CD4-positive, CD25-positive, alpha-beta regulatory T cell (primary cell): ENCODE measurements at regions not wholly inside any gene's neighbourhood (a gene's known extent, or its start where the extent isn't known, plus 50 kb on each side); places are given as distances from the start of the nearest gene placed in this dataset.
"Not testable (repeated sequence)": the region's sequence is repeated elsewhere in the genome, so short reads cannot be mapped to it uniquely, and the experiment has no call there.

Experiments
- ATAC-seq, 2 donors: fragments of 150-1000 bp; cut with Tn5 transposase; one replicate each; pipeline ENCODE4 v1.10.0; 2021; ENCODE audit warnings: low read depth in 2 of 2, moderate number of reproducible peaks in 2 of 2, moderate library complexity in 1 of 2
- DNase-seq, 3 donors: peaks; one replicate each; pipeline versions ENCODE4 v3.0.0 to v3.0.0-alpha.2; 2012 to 2022; ENCODE audit warnings: mixed read lengths in 1 of 3
- H3K27ac ChIP-seq: one replicate; pipeline ENCODE4 v1.7.0; 2013; ENCODE audit warnings: mild to moderate bottlenecking, low read length; ENCODE audit not compliant: insufficient read depth, poor library complexity, severe bottlenecking
- H3K27me3 ChIP-seq: one replicate; pipeline ENCODE4 v1.7.0; 2013; ENCODE audit warnings: low read length; ENCODE audit not compliant: control insufficient read depth, insufficient read depth
- H3K36me3 ChIP-seq: one replicate; pipeline ENCODE4 v1.7.0; 2013; ENCODE audit warnings: mild to moderate bottlenecking, low read length, moderate library complexity; ENCODE audit not compliant: control insufficient read depth, insufficient read depth
- H3K4me1 ChIP-seq: 2 replicates; pipeline ENCODE4 v1.7.0; 2013; ENCODE audit warnings: mild to moderate bottlenecking, low read length; ENCODE audit not compliant: insufficient read depth, control insufficient read depth, poor library complexity, severe bottlenecking
- H3K4me3 ChIP-seq: one replicate; pipeline ENCODE4 v1.7.0; 2013; ENCODE audit warnings: low read depth, mild to moderate bottlenecking, low read length, moderate library complexity
- H3K9me3 ChIP-seq, 2 experiments: 1 replicate in 1 of 2; 2 replicates in 1 of 2; pipeline ENCODE4 v1.7.0; 2013; ENCODE audit warnings: low read length in 2 of 2, mild to moderate bottlenecking in 1 of 2, moderate library complexity in 1 of 2; ENCODE audit not compliant: control insufficient read depth in 2 of 2
- H3K27ac Mint-ChIP-seq, 3 donors: one replicate each; pipeline ENCODE4 v1.8.0; 2020 to 2022; ENCODE audit warnings: mild to moderate bottlenecking in 3 of 3, mixed read lengths in 3 of 3, moderate library complexity in 2 of 3
- H3K27me3 Mint-ChIP-seq: one replicate; pipeline ENCODE4 v1.8.0; 2022; ENCODE audit warnings: mild to moderate bottlenecking, mixed read lengths
- H3K36me3 Mint-ChIP-seq: one replicate; pipeline ENCODE4 v1.8.0; 2020; ENCODE audit warnings: mixed read lengths
- H3K4me1 Mint-ChIP-seq, 4 donors: one replicate each; pipeline ENCODE4 v1.8.0; 2020 to 2022; ENCODE audit warnings: mixed read lengths in 4 of 4, mild to moderate bottlenecking in 1 of 4
- H3K4me3 Mint-ChIP-seq, 4 donors: one replicate each; pipeline ENCODE4 v1.8.0; 2020 to 2022; ENCODE audit warnings: mild to moderate bottlenecking in 4 of 4, mixed read lengths in 4 of 4, moderate library complexity in 3 of 4
- H3K9me3 Mint-ChIP-seq, 7 donors: one replicate each; pipeline ENCODE4 v1.8.0; 2020 to 2022; ENCODE audit warnings: mixed read lengths in 7 of 7, mild to moderate bottlenecking in 3 of 7, moderate library complexity in 2 of 7

GRCh38 chr14:97143456-97143855, 346.3 kb downstream of the VRK1 start:
- H3K27me3 Mint-ChIP-seq, result peaks cover 16% of the 10 kb centered on the region
- Histone ChIP-seq H3K27ac (no peak overlapping the region), H3K4me1 (no peaks in the 10 kb centered on the region), H3K36me3 (no peaks in the 10 kb centered on the region), H3K9me3 (no peaks in the 10 kb centered on the region), H3K27me3 (peaks cover 1% of the 10 kb centered on the region), H3K4me3 (no peak overlapping the region)
- H3K4me1 Mint-ChIP-seq, result no peaks in the 10 kb centered on the region
- H3K4me3 Mint-ChIP-seq, result no peak overlapping the region
- no peak overlapping the region for H3K27ac Mint-ChIP-seq
- no peaks in the 10 kb centered on the region for H3K9me3 Mint-ChIP-seq
- ATAC-seq (no peak), DNase-seq (no peak)
- H3K36me3 Mint-ChIP-seq, result peaks cover 3% of the 10 kb centered on the region

- H3K27me3 Mint-ChIP-seq, result peaks cover 14% of the 10 kb centered on the region
Measured at GRCh38 chr14:97148021-97148420, 350.8 kb downstream of the VRK1 start.

GRCh38 chr14:97149775-97150174, 352.6 kb downstream of the VRK1 start:
- Mint-ChIP-seq H3K36me3 (no peaks in the 10 kb centered on the region), H3K27me3 (peaks cover 13% of the 10 kb centered on the region), H3K4me3 (no peak overlapping the region), H3K9me3 (no peaks in the 10 kb centered on the region), H3K4me1 (peaks cover 0 to 3% (median 0%) of the 10 kb centered on the region in 4 donors), H3K27ac (no peak overlapping the region)
- peaks cover 1% of the 10 kb centered on the region for H3K27me3 ChIP-seq
- no peak overlapping the region for H3K4me3 ChIP-seq
- no peak overlapping the region for H3K27ac ChIP-seq
- ATAC-seq (no peak), DNase-seq (no peak)
- no peaks in the 10 kb centered on the region for H3K36me3 ChIP-seq
- H3K9me3 ChIP-seq, result no peaks in the 10 kb centered on the region
- H3K4me1 ChIP-seq, result no peaks in the 10 kb centered on the region

More at GRCh38 chr14:97148021-97148420, 350.8 kb downstream of the VRK1 start:
- H3K27ac ChIP-seq, DNase-seq, H3K4me3 ChIP-seq, H3K9me3 Mint-ChIP-seq, H3K36me3 ChIP-seq, H3K36me3 Mint-ChIP-seq, H3K4me3 Mint-ChIP-seq, H3K27me3 ChIP-seq, H3K4me1 ChIP-seq, ATAC-seq, H3K27ac Mint-ChIP-seq, H3K4me1 Mint-ChIP-seq, H3K9me3 ChIP-seq: not testable (repeated sequence)

GRCh38 chr14:97153527-97153926, 356.3 kb downstream of the VRK1 start:
- Mint-ChIP-seq H3K27ac (no peak overlapping the region), H3K4me1 (peaks cover 0 to 7% (median 0%) of the 10 kb centered on the region in 4 donors), H3K4me3 (no peak overlapping the region), H3K9me3 (peaks cover 0 to 2% (median 0%) of the 10 kb centered on the region in 7 donors), H3K27me3 (peaks cover 6% of the 10 kb centered on the region), H3K36me3 (peaks cover 3% of the 10 kb centered on the region)
- ATAC-seq (no peak), DNase-seq (no peak)
- Histone ChIP-seq H3K9me3 (peaks cover 0 to under 1% of the 10 kb centered on the region in 2 experiments), H3K4me3 (no peak overlapping the region), H3K36me3 (no peaks in the 10 kb centered on the region), H3K27ac (no peak overlapping the region), H3K27me3 (no peaks in the 10 kb centered on the region), H3K4me1 (no peaks in the 10 kb centered on the region)

- H3K4me1 ChIP-seq, result no peaks in the 10 kb centered on the region
- no peaks in the 10 kb centered on the region for H3K36me3 ChIP-seq
- H3K27me3 Mint-ChIP-seq, result peaks cover 4% of the 10 kb centered on the region
- H3K9me3 ChIP-seq, result peaks cover 1 to 10% of the 10 kb centered on the region in 2 experiments
- H3K27ac ChIP-seq, result no peak overlapping the region
- H3K9me3 Mint-ChIP-seq, result peaks cover 0 to 14% (median 2%) of the 10 kb centered on the region in 7 donors
- peaks cover 8% of the 10 kb centered on the region for H3K36me3 Mint-ChIP-seq
- no peak for DNase-seq
- ATAC-seq, result no peak
- no peak overlapping the region for H3K27ac Mint-ChIP-seq
- peaks cover 0 to 7% (median 0%) of the 10 kb centered on the region in 4 donors for H3K4me1 Mint-ChIP-seq
- no peaks in the 10 kb centered on the region for H3K27me3 ChIP-seq
- H3K4me3 ChIP-seq, result no peak overlapping the region
- no peak overlapping the region for H3K4me3 Mint-ChIP-seq
Measured at GRCh38 chr14:97155320-97155719, 358.1 kb downstream of the VRK1 start.

GRCh38 chr14:97155814-97156213, 358.6 kb downstream of the VRK1 start:
- no peak for DNase-seq
- peaks cover 0 to 7% (median 0%) of the 10 kb centered on the region in 4 donors for H3K4me1 Mint-ChIP-seq
- no peaks in the 10 kb centered on the region for H3K4me1 ChIP-seq
- peaks cover 8% of the 10 kb centered on the region for H3K36me3 Mint-ChIP-seq
- ATAC-seq, result no peak
- H3K27ac ChIP-seq, result no peak overlapping the region
- H3K27me3 Mint-ChIP-seq, result peaks cover 4% of the 10 kb centered on the region
- no peaks in the 10 kb centered on the region for H3K36me3 ChIP-seq
- no peak overlapping the region for H3K4me3 ChIP-seq
- H3K27me3 ChIP-seq, result no peaks in the 10 kb centered on the region
- no peak overlapping the region for H3K27ac Mint-ChIP-seq
- H3K4me3 Mint-ChIP-seq, result no peak overlapping the region
- peaks cover 0 to 14% (median 2%) of the 10 kb centered on the region in 7 donors for H3K9me3 Mint-ChIP-seq
- H3K9me3 ChIP-seq, result peaks cover 1 to 10% of the 10 kb centered on the region in 2 experiments

GRCh38 chr14:97156705-97157104, 359.5 kb downstream of the VRK1 start:
- Mint-ChIP-seq H3K27ac (no peak overlapping the region), H3K27me3 (peaks cover 4% of the 10 kb centered on the region), H3K36me3 (peaks cover 8% of the 10 kb centered on the region), H3K4me1 (peaks cover 0 to 7% (median 0%) of the 10 kb centered on the region in 4 donors), H3K4me3 (no peak overlapping the region), H3K9me3 (peaks cover 0 to 14% (median 2%) of the 10 kb centered on the region in 7 donors)
- Histone ChIP-seq H3K9me3 (peaks cover 1 to 10% of the 10 kb centered on the region in 2 experiments), H3K27ac (no peak overlapping the region), H3K36me3 (no peaks in the 10 kb centered on the region), H3K27me3 (no peaks in the 10 kb centered on the region), H3K4me3 (no peak overlapping the region), H3K4me1 (no peaks in the 10 kb centered on the region)
- no peak for DNase-seq
- ATAC-seq, result no peak

- Mint-ChIP-seq H3K4me1 (peaks cover 0 to 4% (median 0%) of the 10 kb centered on the region in 4 donors), H3K27ac (no peak overlapping the region), H3K9me3 (peaks cover 0 to 14% (median 2%) of the 10 kb centered on the region in 7 donors), H3K27me3 (peaks cover 4% of the 10 kb centered on the region), H3K4me3 (no peak overlapping the region), H3K36me3 (peaks cover 8% of the 10 kb centered on the region)
- DNase-seq (no peak), ATAC-seq (no peak)
- H3K9me3 ChIP-seq, result peaks cover 1 to 10% of the 10 kb centered on the region in 2 experiments
- H3K27ac ChIP-seq, result no peak overlapping the region
- no peak overlapping the region for H3K4me3 ChIP-seq
- H3K36me3 ChIP-seq, result no peaks in the 10 kb centered on the region
- no peaks in the 10 kb centered on the region for H3K27me3 ChIP-seq
- no peaks in the 10 kb centered on the region for H3K4me1 ChIP-seq
Measured at GRCh38 chr14:97158102-97158501, 360.9 kb downstream of the VRK1 start.
